SIG-M5 treated with dmso at 0.1 percent for 504 hours (cell line): ENCODE measurements at regions not wholly inside any gene's neighbourhood (a gene's known extent, or its start where the extent isn't known, plus 50 kb on each side); places are given as distances from the start of the nearest gene placed in this dataset.

Experiments
- DNase-seq: peaks from one replicate; lab custom pipeline; 2025; ENCODE audit not compliant: unreplicated experiment; lab: John Stamatoyannopoulos, UW

DNA sequence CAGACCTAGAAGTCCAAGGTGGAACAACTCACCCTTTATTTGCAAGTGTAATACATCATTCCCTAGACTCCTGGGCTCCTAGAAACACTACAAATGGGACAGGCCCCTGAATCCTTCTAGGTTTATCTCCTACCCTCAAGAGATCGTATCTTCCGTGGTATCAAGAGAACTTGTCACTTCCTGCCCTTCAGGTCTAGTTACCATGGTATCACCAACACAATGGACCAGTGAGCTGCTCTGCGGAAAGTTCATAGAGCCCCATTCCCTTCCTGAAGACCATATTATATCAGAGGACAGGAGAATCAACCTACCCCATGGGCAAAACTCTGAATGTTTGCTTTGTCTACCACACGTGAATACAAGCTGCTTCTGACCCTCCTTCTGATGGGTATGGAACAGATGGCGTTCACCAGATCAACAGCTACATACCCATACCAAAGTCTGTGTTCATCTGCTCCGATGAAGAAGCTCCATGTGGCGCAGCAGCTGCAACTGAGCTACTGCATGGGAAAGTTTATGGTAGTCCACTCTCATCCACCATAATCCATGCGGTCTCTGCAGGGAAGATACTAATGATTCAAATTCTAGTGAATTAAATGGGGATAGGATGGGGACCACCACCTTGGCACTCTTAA is 84.6 kb upstream of the KLF13 start:
- no peak for DNase-seq

GRCh38 chr15:31243895-31244294 is 82.7 kb upstream of the KLF13 start:
- DNase-seq = no peak

DNA sequence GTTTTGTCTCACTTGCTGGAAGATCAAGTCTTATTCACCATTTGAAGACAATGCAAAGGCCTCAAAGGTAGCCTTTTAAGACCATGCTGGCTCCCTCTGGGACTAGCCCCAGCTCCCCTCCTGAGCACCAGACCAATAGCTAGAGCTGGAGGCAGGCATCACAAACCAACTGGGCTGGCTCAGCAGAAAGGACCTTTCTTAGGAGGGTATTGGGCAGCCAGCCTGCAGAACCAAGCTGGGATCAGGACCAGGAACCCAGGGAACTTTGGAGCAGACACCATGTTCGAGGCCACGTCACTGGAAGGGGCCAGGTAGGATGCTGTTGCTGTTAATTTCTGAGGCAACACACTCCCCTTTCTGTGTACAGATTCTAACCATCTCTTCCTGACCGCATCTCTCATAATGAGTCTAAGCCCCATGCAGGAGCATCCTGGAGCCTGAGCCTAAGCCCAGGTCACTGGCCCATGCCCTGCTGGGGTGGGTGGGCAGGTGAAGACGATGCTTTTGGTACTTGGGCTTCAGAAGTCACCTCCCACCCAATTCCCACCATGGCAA is 81.4 kb upstream of the KLF13 start:
- DNase-seq = no peak

- DNase-seq = no peak
Observed at GRCh38 chr15:31245756-31246155, 80.9 kb upstream of the KLF13 start.

- no peak for DNase-seq
Observed at GRCh38 chr15:31247404-31247803, 79.2 kb upstream of the KLF13 start.

GRCh38 chr15:31248263-31248662 is 78.4 kb upstream of the KLF13 start:
- DNase-seq = no peak

DNA sequence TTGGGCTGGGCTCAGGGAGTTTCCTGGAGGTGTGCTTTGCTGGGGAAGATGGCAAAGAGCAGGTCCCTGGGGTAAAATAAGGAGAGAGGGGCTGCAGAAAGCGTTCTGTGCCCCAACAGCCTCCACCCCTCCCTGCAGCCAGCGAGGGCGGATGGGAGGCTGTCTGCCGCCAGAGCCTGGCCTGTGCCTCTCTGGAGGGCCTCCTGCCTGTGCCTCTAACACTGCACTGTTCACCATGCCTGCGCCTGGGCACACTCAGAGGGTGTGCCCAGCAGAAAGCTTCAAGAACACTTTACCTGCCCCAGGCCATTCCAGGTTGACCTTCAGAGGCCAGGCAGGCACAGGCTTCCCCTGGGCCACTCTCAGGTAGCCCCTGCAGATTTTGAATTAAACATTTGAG is 77.7 kb upstream of the KLF13 start:
- DNase-seq = no peak

DNA sequence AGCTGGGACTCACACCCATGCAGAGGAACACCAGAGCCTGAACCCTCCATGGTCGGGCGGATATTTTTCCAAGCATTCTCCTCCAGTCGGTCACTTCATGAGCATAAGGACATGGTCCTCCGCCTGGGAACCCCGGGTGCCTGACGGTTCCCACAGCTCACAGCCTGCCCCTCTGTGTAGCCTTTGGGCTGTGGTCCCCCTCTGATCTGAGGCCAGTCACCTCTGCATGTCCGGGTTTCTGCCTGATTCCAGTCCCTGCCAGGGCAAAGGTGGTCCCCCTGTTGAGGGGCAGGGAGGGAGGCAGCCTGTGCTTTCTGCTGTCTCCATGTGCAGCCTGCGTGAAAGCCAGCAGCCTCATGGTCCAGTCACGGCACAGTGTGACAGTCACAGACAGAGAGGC is 76.6 kb upstream of the KLF13 start:
- DNase-seq = no peak

GRCh38 chr15:31251165-31251564 is 75.5 kb upstream of the KLF13 start:
- DNase-seq = no peak

GRCh38 chr15:31252171-31252785 is 74.4 kb upstream of the KLF13 start:
- DNase-seq = no peak

DNA sequence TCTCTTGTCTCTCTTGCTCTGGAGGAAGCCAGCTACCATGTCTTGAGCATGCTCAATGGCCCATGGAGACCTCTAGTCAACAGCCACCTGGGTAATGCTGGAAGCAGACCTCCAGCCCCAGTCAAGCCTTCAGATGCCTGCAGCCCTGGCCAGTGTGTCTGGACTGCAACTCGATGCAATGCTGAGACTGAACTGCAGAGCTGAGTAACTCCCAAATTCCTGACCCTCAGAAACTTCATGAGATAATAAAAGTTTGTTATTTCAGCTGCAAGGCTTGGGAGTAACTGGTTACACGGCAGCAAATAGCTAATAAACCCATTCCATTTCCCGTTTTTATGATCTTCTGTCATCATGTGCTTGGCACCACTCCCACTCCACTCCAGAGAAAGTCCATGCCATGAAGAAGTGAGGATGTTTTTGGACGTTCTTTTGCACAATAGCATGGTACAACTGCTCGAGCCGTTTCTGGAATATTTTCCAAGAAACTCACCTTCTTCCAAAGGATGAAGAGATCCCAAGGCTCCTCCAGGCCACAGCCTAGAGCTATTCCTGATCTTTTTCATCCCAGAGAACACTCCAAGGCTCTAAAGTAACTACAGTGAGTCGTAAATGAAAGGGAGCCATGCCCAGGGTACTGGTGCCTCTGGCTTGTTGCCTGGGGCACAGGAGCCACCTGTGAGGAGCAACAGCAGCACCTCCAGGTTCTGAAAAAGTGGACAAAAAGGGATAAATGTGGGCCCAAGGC is 72.0 kb upstream of the KLF13 start:
- no peak for DNase-seq

- no peak for DNase-seq
Observed at GRCh38 chr15:31255176-31255510, 71.5 kb upstream of the KLF13 start.

DNA sequence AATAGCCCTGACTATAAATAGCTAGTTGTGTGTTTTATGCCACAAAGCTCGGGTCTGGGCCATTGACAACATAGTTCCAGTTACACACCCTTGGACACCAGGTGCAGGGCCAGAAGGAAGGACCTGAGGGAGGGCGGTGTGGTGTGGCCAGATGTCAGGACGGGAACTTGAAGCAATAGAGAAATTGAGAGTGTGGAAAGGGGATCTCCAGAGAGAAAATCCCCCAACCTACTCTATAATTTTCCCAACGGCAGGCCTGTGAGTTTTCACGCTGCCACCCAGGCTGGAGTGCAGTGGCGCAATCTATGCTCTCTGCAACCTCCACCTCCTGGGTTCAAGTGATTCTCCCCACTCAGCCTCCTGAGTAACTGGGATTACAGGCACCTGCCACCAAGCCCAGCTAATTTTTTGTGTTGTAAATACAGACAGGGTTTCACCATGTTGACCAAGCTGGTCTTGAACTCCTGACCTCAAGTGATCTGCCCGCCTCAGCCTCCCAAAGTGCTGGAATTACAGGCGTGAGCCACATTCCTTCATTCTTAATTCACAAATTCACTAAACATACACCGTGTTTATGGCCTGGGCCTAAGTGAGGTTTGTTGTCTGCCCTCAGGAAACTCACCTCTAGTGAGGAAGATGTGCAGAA is 70.8 kb upstream of the KLF13 start:
- DNase-seq = no peak

DNA sequence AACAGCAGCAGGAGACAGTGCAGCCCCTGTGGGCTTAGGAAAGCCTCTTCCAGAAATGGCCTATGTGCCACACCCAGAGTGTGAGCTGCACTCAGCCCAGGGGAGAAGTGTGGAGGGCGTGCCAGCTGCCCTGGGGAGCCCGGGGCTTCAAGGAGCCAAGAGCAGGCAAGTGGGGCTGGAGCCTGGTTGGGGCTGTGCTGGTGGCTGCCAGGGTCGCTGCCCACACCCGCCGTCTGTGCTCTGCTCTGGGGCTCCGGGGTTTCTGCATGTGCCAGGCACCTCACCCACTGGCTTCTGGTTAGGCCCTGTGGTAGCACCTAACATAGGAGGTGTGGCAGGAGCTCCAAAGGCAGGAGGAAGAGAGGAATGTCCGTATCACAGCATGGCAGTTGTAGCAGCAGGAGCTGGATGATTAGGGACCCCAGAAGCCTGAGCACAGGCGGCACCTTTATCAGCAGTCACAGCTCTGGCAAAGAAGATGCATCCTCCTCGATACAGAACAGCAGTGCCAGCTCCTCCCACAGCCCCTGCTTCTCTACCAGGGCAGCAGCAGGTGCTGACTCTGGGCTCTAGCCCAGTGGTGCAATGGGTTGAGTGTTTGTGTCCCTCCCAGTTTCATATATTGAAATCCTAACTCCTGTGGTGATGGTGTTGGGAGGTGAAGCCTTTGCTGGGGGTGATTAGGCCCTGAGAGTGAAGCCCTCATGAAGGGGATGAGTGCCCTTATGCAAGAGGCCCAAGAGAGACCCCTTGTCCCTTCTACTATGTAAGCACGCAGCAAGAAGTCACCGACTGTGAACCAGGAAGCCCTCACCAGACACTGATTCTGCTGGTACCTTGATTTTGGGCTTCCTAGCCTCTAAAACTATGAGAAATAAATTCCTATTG is 70.0 kb upstream of the KLF13 start:
- no peak for DNase-seq

DNA sequence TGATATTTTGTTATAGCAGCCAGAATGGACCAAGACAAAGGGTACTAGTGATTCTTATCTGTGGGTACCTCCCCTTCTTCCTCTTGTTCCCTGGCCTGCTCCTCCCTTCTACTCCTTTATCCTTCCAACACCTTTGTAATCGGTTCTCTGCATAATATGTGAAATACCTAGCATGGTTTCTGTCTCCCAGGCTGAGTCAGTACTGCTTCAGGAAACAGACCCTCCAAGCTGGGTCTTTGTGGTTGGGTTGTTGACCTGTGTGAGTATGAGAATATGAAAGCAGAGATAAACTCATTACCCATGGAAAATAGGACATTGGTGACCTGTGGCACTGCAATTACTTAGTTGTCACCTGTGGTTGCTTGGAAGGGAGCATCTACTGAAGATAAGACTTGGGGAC is 69.3 kb upstream of the KLF13 start:
- no peak for DNase-seq

- DNase-seq = no peak
Observed at GRCh38 chr15:31258260-31258659, 68.4 kb upstream of the KLF13 start.

GRCh38 chr15:31259562-31260252 is 66.9 kb upstream of the KLF13 start:
- DNase-seq = no peak

DNA sequence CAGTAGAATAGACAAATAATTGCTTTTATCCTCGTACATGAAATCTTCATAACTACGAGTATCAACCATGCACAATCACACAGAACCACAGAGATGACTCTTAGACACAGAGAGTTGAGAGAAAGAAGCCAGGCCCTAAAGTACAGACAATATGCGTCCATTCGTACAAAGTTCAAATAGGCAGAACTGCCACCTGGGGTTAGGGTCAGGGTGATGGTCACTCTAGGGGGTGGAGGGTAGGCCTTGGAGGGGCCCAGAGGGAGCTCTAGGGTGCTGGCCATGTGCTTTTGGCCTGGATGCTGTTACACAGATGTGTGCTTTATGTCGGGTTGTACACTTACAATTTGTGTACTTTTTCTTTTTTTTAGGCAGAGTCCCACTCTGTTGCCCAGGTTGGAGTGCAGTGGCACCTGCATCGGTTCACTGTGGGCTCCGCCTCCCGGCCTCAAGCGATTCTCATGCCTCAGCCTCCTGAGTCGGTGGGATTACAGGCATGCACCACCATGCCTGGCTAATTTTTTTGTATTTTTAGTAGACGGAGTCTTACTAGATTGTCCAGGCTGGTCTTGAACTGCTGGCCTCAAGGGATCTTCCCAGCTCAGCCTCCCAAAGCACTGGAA is 65.9 kb upstream of the KLF13 start:
- DNase-seq = no peak

- DNase-seq = no peak
Observed at GRCh38 chr15:31261266-31262142, 65.1 kb upstream of the KLF13 start.
